ENCODE measurements at regions not wholly inside any gene's neighbourhood (a gene's known extent, or its start where the extent isn't known, plus 50 kb on each side); places are given as distances from the start of the nearest gene placed in this dataset.

DNA sequence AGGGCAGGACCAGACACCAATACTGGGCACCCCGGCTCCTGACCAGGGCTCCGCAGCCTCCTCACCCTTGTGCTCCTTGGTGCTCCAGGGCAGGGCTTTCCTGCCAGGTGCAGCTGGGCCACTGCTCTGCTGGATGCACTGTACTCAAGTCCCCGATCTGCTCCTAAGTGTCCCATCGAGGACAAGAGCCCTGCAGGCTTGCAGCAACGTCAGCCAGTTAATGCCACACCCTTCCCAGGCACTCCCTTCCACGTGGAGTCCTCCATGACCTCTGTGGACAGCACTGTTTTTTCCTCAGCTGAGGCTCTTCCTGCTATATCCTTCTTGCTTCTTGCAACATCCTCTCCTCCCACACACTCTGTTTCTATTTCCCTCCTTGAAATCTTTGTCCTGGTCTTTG is 94.0 kb upstream of the NGF start:
- DNase-seq (ENCODE audit: low spot score) (no peak), ATAC-seq (peak; percentile 76)
- intact Hi-C loops (cut with DNase I) = no loop called here

DNA sequence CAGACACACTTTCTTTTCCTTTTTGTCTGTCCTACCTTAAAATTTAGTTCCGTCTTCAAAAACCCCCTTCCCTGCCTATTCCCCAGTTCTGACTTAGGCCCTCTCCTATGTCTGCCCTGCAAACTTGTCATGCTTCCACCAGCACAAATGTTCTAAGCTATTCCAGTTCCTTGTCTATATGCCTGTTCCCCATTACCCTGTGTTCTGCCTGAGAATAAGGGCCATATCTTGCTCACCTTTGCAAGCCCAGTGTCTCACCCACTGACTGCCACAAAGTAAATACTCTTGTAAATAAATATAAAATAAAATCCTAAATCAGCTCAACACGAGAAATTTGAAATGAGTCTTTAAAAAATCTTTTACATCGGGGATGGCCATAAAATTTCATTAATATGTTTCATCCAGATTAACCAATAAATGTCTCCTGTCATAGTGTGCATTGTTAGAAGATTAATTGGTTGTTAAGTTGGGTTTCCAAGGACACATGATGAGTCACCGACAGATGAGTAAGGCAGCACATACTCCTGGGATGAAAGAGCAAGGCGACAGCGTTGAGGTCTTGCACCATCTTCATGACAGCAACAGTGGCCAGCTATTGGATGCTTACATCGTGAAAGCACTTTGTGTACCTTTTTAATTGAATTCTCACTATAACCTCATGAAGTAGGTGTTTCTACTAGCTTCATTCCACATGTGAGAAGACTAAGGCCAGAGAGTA is 92.6 kb upstream of the NGF start:
- ATAC-seq = no peak
- intact Hi-C loops (cut with DNase I) = no loop called here
- DNase-seq (ENCODE audit: low spot score) = no peak

DNA sequence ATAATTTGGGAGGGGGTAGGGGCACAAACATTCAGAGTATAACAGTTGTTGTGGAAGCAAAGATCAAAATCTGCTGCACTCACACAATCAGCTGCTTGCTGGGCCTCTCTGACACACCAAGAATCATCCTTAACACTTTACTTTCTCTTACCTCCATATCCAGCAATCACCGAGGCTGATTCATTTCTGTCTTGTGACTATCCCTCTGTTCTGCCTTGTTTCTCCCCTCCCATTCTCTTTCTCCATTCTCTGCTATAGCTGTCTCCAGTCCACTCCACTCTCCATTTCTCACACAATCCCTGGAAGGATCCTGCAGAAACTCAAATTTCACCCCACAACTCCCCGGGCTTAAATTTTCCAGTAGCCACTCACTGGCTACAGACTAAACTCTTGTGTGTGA is 91.8 kb upstream of the NGF start:
- intact Hi-C loops (cut with DNase I) = no loop called here
- ATAC-seq (no peak), DNase-seq (ENCODE audit: low spot score) (no peak)

DNA sequence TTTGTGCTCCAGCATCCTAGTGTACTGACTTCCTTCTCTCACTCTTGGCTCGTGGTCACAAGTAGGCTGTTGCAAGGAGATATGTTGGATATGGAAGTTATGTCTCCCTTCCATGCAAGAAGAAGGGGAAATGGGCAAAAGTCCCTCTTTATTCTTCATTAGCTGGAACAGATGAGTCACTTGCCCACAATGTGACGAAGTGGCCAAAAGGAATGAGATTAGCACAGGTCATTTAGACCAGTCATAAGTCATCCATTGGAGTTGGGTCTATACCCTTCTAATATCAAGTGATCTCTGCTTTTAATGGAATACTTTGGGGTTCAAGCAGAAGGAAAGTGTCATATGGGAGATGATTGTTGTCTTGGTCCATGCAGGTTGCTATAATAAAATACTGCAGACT is 91.2 kb upstream of the NGF start:
- intact Hi-C loops (cut with DNase I) = no loop called here
- no peak for ATAC-seq
- DNase-seq (ENCODE audit: low spot score) = no peak

DNA sequence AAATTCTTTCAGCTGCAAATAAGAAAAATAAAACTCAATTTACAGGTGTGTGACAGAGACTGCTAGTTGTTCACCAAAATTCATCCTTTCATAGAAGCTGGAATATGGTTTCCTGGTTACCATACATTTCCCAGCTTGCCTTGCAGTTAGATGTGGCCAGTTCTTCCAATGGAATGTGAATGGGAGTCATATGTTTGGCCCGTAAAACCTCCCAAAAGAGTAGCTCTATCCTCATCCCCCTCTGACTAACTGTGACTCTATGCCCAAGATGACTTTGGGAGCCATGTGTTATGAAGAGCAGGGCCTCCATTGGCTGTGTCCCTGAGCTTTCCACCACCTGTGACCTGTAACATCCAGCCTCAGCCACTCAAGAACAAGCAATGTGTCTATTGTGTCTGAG is 90.6 kb upstream of the NGF start:
- intact Hi-C loops (cut with DNase I) = no loop called here
- DNase-seq (ENCODE audit: low spot score) = no peak
- no peak for ATAC-seq

DNA sequence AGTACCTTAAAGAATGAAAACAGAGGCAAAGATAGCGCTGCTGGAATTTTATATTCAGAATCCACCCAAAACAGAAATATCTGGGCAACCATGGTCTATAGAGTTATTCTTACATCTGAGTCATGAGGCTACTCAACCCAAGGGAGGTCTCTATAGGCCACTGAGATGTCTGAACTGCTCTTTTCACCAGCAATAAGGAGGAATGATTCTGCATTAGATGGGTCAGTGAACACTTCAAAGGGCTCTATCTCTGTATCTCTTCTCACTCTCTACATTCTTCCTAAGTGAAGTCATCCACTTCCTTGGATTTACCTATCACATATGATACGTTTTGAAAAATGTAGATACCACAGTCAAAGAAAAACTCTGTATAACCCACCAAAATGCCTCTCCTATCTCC is 90.2 kb upstream of the NGF start:
- intact Hi-C loops (cut with DNase I) = no loop called here
- ATAC-seq = no peak
- no peak for DNase-seq (ENCODE audit: low spot score)

DNA sequence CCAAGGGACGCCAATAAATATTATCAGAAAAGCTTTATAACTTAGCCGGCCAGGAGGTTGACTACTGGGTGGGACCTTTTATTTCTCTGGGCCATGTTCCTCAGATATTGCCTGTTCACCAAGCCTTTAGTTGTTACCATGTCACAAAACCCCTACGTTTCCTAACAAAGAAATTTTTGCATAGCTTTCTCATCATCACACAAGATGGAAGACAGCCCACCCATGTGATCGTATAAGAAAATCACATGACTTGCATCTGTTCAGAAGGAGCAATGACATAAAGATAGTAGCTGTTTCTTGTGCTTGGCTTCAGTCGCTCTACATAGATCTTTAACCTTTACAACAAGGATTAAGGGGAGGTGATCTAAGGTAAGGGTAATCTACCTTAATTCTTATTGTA is 88.9 kb upstream of the NGF start:
- no peak for DNase-seq (ENCODE audit: low spot score)
- intact Hi-C loops (cut with DNase I) = no loop called here
- ATAC-seq = no peak

DNA sequence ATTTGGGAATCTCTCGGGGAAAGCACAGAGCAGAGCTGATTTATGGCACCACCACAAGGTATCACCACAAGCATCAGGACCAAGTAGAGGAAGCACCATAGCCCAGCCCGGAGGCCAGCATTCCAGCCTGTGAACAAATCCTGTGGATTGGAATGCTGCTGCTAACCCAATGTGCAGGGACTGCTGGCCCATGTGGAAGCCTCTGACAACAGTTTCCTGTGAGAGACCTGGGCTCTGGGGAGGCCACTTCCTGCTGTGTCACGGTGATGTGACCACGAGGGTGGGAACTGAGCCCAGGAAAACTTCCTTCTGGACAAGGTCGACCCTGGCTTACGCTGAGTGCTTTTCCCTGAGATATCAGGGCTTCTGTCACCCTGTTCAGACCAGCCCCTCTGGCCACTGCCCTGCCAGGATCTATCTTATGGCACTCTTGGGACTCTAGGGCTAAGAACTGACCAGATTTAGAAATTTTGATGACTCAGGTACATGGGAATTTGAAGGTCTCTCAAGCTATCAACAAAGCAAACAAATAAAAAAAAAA is 88.3 kb upstream of the NGF start:
- ATAC-seq (peak; percentile 94), DNase-seq (ENCODE audit: low spot score) (peak; percentile 81)
- intact Hi-C loops (cut with DNase I) = no loop called here

DNA sequence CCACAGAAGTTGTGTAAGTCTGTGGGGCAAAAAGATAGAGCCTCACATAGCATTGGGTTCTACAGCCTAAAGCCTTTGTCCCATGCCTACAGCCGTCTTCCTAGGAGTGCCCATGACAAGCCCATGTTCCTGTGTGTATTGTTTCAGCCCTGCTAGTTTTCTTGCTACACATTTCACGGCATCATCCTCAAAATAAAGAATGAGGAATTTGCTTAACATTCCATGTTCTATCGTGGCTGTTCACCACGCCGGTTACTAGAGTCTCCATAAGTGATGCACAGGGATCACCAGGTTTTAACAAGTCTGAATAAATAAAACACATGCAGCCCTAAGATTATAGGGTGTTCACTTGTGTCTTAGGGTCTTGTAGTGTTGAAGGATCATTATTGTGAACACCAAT is 87.4 kb upstream of the NGF start:
- intact Hi-C loops (cut with DNase I) = no loop called here
- DNase-seq (ENCODE audit: low spot score) (no peak), ATAC-seq (no peak)

DNA sequence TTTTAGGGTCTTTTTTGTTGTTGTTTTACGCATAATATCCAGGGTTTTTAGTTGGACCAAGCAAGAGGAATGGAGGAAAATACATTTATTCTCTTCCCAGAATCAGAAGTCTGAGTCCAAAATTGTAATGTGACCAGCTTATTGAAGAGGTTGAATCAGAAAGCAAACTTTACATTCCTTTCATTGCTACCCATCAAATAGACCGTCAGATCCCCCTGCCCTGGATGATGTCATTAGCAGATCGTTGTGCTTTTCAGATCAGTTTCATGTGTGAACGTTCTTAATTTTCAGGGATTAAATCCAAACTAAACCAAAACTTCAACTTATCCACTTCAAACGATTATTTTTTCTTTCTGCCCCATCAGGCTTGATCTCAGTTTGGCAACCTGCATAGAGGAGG is 85.7 kb upstream of the NGF start:
- ATAC-seq (no peak), DNase-seq (ENCODE audit: low spot score) (no peak)
- intact Hi-C loops (cut with DNase I) = no loop called here

DNA sequence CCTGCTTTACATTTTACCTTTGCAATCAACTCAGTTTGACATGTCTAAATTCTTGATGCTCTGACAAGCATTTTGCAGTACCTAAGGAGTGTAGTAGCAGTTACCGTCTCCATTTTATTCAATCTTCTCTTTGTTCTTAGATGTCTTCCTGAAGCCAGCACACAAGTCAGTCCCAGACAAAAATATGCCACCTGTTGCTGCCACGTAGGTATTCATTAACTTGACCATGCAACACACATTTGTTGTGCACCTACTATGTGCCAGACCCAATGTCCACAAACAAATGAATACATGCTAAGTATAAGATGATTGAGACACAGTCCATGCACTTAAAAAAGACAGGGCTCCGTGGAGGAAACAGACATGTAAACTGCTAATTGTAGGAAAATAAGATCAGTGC is 81.5 kb upstream of the NGF start:
- ATAC-seq (no peak), DNase-seq (ENCODE audit: low spot score) (no peak)
- intact Hi-C loops (cut with DNase I) = no loop called here

DNA sequence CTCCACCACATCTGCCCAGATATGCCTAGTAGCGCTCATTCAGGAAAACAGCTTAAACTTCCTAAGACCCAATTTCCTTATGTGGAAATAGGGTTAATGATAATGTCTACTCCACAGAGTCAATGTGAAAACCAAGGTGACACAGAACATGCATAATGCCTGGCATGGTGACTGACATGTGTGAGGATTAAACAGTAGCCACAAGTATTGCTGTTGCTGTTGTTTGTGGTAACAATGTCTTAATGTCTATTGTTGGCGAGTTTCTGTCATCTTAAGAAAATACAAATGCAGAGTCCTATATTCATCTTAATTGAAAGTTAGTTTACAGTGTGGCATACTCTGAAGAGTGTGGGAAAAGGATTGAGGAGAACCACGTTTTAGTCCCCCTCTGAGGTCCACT is 75.6 kb upstream of the NGF start:
- DNase-seq (ENCODE audit: low spot score) = no peak
- intact Hi-C loops (cut with DNase I) = no loop called here
- ATAC-seq = no peak

DNA sequence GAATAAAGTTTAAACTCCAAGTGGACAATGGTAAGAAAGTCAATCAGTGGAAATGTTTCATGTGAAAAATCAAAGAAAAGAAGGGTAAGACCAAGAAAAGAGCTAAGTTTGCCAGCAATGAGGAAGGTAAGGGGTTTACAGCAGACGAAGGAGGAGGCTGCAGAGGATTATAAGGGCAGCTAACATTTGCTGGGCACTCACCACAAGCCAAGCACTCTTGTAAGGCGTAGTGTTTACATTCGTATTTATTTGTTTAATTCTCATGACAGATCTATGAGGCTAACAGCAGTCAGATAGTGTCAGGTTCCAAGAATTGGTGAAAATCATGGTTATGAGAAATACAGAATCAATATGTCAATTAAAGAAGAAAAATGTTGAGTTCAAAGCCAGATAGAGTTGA is 75.2 kb upstream of the NGF start:
- no peak for ATAC-seq
- intact Hi-C loops (cut with DNase I) = no loop called here

DNA sequence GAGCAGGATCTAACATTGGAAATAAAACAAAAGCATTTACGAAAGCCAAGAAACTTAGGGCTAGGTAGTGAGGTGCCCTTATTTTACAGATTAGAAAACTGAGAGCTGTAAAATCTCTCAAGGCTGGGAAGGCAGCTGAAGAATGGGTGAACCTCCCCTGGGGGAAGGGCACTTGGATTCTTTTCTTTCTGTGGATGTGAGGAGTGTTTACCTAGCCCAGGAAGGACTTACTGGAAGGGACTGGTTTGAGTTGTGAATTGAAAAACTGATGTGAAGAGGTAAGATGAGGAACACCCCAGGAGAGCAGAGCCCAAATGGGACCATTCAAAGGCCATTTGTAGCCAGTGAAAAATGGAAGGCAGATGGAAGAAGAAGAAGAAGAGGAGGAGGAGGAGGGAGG is 74.7 kb upstream of the NGF start:
- DNase-seq (ENCODE audit: low spot score) = no peak
- ATAC-seq = no peak

More for the DNA sequence above, 75.2 kb upstream of the NGF start:
- no peak for DNase-seq (ENCODE audit: low spot score)

DNA sequence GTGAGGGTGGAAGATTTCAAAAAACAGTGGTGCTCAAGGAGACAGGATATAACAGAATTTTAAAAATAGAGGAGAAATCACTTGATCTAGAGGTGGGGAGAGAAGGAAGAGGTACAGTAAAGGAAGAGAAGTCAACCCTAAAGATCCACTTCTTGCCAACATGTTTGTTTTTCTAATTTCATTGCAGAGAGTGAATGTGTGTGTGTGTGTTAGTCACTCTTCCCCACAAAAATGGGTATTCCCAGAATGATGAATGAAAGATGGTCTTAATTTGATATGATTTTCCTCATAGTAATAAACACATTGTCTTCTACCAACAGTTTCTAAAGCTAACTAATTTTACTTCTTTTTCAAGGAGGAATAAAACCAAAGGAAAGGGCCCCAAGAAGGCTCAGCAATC is 74.2 kb upstream of the NGF start:
- no peak for DNase-seq (ENCODE audit: low spot score)
- no peak for ATAC-seq
- intact Hi-C loops (cut with DNase I) = no loop called here

More for the DNA sequence above, 74.7 kb upstream of the NGF start:
- intact Hi-C loops (cut with DNase I) = no loop called here

DNA sequence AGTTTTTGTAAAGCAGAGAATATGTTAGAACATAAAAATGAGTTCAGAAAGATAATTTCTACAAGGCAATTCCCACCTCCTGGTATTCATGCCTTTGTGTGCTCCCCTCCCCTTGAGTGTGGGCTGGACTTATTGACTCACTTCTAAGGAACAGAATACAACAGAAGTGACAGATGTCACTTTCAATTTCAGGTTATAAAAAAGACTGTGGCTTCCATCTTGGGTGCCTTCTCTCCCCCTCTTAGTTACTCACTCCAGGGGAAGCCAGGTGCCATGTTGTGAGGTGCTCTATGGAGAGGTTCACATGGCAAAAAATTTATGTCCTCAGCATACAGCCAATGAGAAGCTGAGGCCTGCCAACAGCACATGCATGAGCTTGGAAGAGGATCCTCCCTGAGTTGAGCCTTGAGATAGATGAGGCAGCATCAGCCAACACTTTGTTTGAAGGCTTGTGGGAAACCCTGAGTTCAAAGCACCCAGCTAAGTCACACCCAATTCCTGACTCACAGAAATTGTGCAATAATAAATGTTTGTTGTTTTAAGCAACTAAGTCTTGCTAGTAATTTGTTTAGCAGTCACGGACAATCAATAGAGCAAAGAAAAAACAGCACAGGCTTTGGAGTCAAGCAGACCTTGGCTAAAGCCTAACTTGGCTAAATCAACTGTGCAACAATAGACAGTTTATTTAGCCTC is 73.5 kb upstream of the NGF start:
- peak; percentile 89 for ATAC-seq
- DNase-seq (ENCODE audit: low spot score) = no peak
- intact Hi-C loops (cut with DNase I) = no loop called here

DNA sequence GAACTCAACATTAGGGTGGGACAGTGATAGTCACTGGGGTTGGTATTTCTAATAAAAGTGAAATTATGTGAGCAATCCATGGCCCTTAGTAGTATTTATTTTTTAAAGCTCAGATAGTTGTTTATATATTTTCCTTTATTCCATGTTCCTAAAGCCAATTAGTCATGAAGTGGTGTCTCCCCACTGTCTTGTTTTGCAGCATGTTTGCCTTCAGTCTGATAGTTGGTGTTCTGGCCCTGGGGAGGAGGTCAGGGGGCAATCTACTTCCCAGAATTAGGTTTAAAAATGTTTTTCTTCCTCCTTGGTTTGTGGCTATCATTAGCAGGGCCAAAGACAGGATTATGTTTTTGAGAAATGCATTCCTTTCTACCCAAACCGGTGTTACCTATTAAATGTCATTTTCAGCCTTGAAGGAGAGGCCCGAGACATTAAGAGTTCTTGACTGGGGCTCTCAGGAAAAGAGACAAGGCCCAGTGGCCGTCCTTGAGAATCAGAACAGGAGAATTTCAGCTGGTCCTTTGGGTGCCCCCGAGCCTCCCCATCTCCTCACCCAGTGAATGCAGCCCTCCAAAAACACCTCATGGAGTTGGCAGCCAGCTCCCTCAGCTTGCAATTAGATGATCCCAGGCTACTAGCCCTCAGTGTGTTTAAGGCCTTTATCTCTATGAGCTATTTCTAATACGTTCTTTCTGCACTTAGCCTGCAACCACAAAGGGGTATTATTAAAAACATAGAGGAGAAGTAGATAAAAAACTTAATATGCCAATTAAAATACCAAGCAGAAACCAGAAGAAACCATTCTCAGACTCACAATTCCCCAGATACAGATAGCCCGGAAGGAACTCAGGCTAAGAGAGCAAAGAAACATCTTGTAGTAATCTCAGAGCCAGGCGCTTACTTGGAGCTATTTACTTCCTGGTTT is 71.3 kb upstream of the NGF start:
- peak; percentile 70 for ATAC-seq
- no peak for DNase-seq (ENCODE audit: low spot score)
- intact Hi-C loops (cut with DNase I) = no loop called here

DNA sequence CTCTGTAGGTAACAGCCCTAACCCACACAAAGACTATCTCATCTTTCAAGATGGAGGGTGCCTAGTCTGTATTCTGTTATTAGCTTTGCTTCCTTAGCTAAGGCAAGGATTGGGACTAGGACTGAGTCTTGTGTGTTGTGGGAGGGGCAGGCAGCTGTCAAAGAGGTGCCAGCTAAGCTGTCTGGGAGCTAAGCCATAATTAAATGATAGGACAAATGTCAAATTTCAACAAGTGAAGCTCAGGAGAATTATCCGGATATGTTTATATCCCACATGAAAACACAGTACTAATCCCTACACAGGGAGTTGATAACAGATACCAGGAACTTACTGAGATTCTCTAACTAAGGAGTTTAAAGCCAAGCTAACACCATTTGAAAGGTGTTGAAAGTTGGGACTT is 70.5 kb upstream of the NGF start:
- intact Hi-C loops (cut with DNase I) = no loop called here
- ATAC-seq = no peak
- no peak for DNase-seq (ENCODE audit: low spot score)

DNA sequence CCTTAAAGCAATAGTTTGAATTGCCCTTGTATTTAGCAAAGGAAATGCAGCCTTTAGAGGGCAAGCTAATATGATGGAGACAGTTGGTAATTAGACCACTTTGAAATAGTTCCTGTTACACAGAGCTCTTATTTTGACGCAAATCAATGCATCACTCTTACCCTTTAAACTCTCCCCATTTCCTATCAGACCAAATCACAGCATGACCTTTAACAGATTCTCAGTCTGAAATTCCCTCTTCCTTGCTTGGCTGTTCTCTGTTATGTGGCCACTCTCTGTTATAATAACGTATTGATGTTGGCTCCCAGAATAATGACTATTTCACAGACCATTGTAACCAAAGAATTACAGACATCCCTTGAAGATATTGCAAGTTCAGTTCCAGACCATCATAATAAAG is 66.9 kb upstream of the NGF start:
- DNase-seq (ENCODE audit: low spot score) = no peak
- ATAC-seq = peak; percentile 59
- intact Hi-C loops (cut with DNase I) = no loop called here

DNA sequence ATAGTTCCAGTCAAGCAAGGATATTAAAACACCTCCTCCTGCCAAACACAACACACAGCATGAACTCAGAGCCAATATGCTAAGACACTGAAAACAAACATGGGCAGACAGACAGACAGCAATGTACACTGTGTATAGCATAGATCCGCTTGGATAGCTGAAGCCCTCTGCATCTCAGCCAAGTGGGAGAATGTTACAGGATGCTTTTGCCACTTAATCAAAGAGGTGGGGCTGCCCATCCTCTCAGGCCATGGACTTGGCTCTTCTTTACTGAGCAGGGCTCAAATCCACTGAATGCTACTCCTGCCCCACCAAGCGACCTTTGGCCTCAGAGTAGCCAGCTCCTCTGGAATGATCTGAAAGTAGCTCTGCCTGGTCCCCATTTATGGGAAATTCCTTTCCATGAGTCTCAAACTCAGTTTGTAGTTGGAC is 64.7 kb upstream of the NGF start:
- ATAC-seq (peak; percentile 56), DNase-seq (ENCODE audit: low spot score) (no peak)
- intact Hi-C loops (cut with DNase I) = no loop called here
